ENCODE measurements at regions not wholly inside any gene's neighbourhood (a gene's known extent, or its start where the extent isn't known, plus 50 kb on each side); places are given as distances from the start of the nearest gene placed in this dataset.

GRCh38 chr19:30107251-30107650 lies 165.2 kb downstream of the URI1 start:
- TF ChIP-seq, protein P1, sequence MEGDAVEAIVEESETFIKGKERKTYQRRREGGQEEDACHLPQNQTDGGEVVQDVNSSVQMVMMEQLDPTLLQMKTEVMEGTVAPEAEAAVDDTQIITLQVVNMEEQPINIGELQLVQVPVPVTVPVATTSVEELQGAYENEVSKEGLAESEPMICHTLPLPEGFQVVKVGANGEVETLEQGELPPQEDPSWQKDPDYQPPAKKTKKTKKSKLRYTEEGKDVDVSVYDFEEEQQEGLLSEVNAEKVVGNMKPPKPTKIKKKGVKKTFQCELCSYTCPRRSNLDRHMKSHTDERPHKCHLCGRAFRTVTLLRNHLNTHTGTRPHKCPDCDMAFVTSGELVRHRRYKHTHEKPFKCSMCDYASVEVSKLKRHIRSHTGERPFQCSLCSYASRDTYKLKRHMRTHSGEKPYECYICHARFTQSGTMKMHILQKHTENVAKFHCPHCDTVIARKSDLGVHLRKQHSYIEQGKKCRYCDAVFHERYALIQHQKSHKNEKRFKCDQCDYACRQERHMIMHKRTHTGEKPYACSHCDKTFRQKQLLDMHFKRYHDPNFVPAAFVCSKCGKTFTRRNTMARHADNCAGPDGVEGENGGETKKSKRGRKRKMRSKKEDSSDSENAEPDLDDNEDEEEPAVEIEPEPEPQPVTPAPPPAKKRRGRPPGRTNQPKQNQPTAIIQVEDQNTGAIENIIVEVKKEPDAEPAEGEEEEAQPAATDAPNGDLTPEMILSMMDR (IDR thresholded peaks at IDR 0.05 in 2 of 3, conservative IDR thresholded peaks at IDR 0.05 in 1 of 3; ENCODE audit: borderline replicate concordance in 1 of 3, insufficient read depth in 1 of 3, low read depth in 2 of 3, low read length in 2 of 3): no peak
- no peak for TF ChIP-seq ELF1 (IDR thresholded peaks at IDR 0.05; ENCODE audit: borderline replicate concordance, low read depth)
- TF ChIP-seq CEBPB (IDR thresholded peaks at IDR 0.05; ENCODE audit: low read depth): no peak
- no peak for TF ChIP-seq POLR2A (IDR thresholded peaks at IDR 0.05; ENCODE audit: borderline replicate concordance, extremely low read depth, insufficient read depth, insufficient read length)
- TF ChIP-seq POLR2AphosphoS5 (IDR thresholded peaks at IDR 0.05; ENCODE audit: low read depth, low read length): no peak
- no peak for TF ChIP-seq MAX (IDR thresholded peaks at IDR 0.05)
- no peak for TF ChIP-seq FOSL1 (IDR thresholded peaks at IDR 0.05; ENCODE audit: low read depth)
- no peak for TF ChIP-seq ATF3 (IDR thresholded peaks at IDR 0.05)
